ENCODE measurements at regions not wholly inside any gene's neighbourhood (a gene's known extent, or its start where the extent isn't known, plus 50 kb on each side); places are given as distances from the start of the nearest gene placed in this dataset.
"Not testable (repeated sequence)": the region's sequence is repeated elsewhere in the genome, so short reads cannot be mapped to it uniquely, and the experiment has no call there.

DNA sequence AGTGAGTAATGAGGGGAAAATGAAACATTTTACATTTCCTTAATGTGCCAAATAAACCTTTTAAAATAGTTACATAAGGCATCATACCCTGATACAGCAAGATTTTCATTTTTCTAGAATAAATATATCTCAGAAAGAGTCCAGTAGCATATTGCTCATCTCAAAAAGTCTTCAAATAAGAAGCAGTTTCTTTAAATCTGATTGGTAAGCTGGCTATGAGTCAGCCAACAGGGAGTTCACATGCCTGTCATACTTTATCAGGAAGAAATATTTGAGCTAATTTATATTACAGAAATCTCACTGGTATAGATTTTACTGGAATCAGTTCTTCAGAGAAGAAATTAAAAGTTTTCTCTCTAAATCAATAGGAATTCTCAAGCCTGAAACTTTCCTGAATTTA, 258.1 kb downstream of the C11orf87 start (continued):
- TF ChIP-seq, protein P1, sequence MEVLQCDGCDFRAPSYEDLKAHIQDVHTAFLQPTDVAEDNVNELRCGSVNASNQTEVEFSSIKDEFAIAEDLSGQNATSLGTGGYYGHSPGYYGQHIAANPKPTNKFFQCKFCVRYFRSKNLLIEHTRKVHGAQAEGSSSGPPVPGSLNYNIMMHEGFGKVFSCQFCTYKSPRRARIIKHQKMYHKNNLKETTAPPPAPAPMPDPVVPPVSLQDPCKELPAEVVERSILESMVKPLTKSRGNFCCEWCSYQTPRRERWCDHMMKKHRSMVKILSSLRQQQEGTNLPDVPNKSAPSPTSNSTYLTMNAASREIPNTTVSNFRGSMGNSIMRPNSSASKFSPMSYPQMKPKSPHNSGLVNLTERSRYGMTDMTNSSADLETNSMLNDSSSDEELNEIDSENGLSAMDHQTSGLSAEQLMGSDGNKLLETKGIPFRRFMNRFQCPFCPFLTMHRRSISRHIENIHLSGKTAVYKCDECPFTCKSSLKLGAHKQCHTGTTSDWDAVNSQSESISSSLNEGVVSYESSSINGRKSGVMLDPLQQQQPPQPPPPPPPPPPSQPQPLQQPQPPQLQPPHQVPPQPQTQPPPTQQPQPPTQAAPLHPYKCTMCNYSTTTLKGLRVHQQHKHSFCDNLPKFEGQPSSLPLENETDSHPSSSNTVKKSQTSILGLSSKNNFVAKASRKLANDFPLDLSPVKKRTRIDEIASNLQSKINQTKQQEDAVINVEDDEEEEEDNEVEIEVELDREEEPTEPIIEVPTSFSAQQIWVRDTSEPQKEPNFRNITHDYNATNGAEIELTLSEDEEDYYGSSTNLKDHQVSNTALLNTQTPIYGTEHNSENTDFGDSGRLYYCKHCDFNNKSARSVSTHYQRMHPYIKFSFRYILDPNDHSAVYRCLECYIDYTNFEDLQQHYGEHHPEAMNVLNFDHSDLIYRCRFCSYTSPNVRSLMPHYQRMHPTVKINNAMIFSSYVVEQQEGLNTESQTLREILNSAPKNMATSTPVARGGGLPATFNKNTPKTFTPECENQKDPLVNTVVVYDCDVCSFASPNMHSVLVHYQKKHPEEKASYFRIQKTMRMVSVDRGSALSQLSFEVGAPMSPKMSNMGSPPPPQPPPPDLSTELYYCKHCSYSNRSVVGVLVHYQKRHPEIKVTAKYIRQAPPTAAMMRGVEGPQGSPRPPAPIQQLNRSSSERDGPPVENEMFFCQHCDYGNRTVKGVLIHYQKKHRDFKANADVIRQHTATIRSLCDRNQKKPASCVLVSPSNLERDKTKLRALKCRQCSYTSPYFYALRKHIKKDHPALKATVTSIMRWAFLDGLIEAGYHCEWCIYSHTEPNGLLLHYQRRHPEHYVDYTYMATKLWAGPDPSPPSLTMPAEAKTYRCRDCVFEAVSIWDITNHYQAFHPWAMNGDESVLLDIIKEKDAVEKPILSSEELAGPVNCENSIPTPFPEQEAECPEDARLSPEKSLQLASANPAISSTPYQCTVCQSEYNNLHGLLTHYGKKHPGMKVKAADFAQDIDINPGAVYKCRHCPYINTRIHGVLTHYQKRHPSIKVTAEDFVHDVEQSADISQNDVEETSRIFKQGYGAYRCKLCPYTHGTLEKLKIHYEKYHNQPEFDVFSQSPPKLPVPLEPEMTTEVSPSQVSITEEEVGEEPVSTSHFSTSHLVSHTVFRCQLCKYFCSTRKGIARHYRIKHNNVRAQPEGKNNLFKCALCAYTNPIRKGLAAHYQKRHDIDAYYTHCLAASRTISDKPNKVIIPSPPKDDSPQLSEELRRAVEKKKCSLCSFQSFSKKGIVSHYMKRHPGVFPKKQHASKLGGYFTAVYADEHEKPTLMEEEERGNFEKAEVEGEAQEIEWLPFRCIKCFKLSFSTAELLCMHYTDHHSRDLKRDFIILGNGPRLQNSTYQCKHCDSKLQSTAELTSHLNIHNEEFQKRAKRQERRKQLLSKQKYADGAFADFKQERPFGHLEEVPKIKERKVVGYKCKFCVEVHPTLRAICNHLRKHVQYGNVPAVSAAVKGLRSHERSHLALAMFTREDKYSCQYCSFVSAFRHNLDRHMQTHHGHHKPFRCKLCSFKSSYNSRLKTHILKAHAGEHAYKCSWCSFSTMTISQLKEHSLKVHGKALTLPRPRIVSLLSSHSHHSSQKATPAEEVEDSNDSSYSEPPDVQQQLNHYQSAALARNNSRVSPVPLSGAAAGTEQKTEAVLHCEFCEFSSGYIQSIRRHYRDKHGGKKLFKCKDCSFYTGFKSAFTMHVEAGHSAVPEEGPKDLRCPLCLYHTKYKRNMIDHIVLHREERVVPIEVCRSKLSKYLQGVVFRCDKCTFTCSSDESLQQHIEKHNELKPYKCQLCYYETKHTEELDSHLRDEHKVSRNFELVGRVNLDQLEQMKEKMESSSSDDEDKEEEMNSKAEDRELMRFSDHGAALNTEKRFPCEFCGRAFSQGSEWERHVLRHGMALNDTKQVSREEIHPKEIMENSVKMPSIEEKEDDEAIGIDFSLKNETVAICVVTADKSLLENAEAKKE (CRISPR knock-in tag; IDR thresholded peaks at IDR 0.05) = no peak
- no peak for TF ChIP-seq POLR2AphosphoS5 (IDR thresholded peaks at IDR 0.05; ENCODE audit: low read depth)
- TF ChIP-seq STAT1 (IDR thresholded peaks at IDR 0.05; ENCODE audit: unreplicated experiment) = no peak
- TF ChIP-seq, protein P2, sequence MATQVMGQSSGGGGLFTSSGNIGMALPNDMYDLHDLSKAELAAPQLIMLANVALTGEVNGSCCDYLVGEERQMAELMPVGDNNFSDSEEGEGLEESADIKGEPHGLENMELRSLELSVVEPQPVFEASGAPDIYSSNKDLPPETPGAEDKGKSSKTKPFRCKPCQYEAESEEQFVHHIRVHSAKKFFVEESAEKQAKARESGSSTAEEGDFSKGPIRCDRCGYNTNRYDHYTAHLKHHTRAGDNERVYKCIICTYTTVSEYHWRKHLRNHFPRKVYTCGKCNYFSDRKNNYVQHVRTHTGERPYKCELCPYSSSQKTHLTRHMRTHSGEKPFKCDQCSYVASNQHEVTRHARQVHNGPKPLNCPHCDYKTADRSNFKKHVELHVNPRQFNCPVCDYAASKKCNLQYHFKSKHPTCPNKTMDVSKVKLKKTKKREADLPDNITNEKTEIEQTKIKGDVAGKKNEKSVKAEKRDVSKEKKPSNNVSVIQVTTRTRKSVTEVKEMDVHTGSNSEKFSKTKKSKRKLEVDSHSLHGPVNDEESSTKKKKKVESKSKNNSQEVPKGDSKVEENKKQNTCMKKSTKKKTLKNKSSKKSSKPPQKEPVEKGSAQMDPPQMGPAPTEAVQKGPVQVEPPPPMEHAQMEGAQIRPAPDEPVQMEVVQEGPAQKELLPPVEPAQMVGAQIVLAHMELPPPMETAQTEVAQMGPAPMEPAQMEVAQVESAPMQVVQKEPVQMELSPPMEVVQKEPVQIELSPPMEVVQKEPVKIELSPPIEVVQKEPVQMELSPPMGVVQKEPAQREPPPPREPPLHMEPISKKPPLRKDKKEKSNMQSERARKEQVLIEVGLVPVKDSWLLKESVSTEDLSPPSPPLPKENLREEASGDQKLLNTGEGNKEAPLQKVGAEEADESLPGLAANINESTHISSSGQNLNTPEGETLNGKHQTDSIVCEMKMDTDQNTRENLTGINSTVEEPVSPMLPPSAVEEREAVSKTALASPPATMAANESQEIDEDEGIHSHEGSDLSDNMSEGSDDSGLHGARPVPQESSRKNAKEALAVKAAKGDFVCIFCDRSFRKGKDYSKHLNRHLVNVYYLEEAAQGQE (IDR thresholded peaks at IDR 0.05; ENCODE audit: unreplicated experiment) = no peak
- no peak for TF ChIP-seq EZH2 (IDR thresholded peaks at IDR 0.05; ENCODE audit: low read depth, unreplicated experiment)

DNA sequence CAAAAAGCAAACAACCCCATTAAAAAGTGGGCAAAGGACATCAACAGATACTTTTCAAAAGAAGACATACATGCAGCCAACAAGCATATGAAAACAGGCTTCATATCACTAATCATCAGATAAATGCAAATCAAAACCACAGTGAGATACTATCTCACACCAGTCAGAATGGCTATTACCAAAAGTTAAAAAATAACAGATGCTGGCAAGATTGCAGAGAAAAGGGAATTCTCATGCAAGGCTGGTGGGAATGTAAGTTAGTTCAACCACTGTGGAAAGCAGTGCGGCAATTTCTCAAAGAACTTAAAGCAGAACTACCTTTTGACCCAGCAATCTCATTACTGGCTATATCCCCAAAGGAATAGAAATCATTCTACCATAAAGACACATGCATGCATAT, 260.8 kb downstream of the C11orf87 start:
- H3K36me3 Mint-ChIP-seq (ENCODE audit: low read depth); H3K4me1 Mint-ChIP-seq; H3K4me1 ChIP-seq (ENCODE audit: insufficient read depth); H3K4me3 ChIP-seq; H3K79me2 ChIP-seq (replicated peaks; ENCODE audit: insufficient read depth); H3K27ac Mint-ChIP-seq; H3K27ac ChIP-seq (ENCODE audit: low read depth); H3K4me2 ChIP-seq; H3K27me3 ChIP-seq (ENCODE audit: insufficient read depth); H3K4me3 Mint-ChIP-seq; H3K9me2 ChIP-seq (ENCODE audit: insufficient read depth); ATAC-seq; H4K20me1 ChIP-seq (replicated peaks; ENCODE audit: insufficient read depth); H3K27me3 Mint-ChIP-seq (ENCODE audit: insufficient read depth, low read depth, poor library complexity); H3K36me3 ChIP-seq (ENCODE audit: insufficient read depth); H2AFZ ChIP-seq; H3K9me3 Mint-ChIP-seq; H3F3A ChIP-seq (replicated peaks; ENCODE audit: low read depth); DNase-seq (ENCODE audit: low spot score): not testable (repeated sequence)
